ENCODE measurements at regions not wholly inside any gene's neighbourhood (a gene's known extent, or its start where the extent isn't known, plus 50 kb on each side); places are given as distances from the start of the nearest gene placed in this dataset.

- H3K27ac ChIP-seq, result no peak overlapping the region
- H3K4me3 ChIP-seq, result no peak overlapping the region
- DNase-seq (ENCODE audit: low spot score), result no peak
- TF ChIP-seq CTCF (IDR thresholded peaks at IDR 0.05), result no peak
Observed at GRCh38 chr1:101331794-101332193, 95.0 kb downstream of the S1PR1 start.

- Histone ChIP-seq H3K27ac (no peak overlapping the region), H3K4me3 (no peak overlapping the region)
- DNase-seq (ENCODE audit: low spot score), result no peak
- no peak for TF ChIP-seq CTCF (IDR thresholded peaks at IDR 0.05)
Observed at GRCh38 chr1:101332633-101333032, 95.8 kb downstream of the S1PR1 start.

DNA sequence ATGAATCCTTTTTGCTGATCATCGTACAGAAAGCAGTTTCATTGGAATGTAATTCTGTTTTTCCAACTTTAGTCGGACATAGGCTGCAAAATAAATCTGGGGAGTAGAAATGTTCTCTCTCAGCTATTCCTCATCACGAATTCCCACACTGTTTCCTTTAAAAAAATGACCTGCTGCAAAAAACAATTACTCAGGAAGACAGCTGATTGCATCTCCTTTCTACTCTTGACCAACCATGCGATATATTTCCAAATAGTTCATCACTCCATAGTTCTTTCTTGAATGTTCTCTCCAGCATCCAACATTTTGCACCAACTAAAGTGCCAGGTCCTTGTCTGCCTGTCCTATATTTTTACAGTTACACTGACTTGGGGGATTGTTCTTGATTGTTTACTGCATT lies 96.4 kb downstream of the S1PR1 start:
- no peak for TF ChIP-seq CTCF (IDR thresholded peaks at IDR 0.05)
- H3K27ac ChIP-seq, result no peak overlapping the region
- DNase-seq (ENCODE audit: low spot score), result no peak
- no peak overlapping the region for H3K4me3 ChIP-seq

DNA sequence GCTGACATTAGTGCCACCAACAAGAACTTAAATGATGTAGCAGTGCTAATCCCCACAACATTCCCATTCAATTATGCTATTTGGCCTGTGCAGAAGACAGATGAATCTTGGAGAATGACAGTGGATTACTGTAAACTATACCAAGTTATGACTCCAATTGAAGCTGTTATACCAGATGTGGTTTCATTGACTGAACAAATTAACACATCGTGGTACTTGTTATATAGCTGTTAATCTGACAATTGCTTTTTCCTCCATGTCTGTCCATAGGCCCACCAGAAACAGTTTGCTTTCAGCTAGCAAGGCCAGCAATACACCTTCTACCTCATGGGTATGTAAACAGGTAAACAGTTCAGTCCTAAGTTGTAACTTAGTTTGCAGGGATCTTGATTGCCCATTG lies 101.1 kb downstream of the S1PR1 start:
- TF ChIP-seq CTCF (IDR thresholded peaks at IDR 0.05), result no peak
- Histone ChIP-seq H3K27ac (no peak overlapping the region), H3K4me3 (no peak overlapping the region)
- DNase-seq (ENCODE audit: low spot score), result no peak

DNA sequence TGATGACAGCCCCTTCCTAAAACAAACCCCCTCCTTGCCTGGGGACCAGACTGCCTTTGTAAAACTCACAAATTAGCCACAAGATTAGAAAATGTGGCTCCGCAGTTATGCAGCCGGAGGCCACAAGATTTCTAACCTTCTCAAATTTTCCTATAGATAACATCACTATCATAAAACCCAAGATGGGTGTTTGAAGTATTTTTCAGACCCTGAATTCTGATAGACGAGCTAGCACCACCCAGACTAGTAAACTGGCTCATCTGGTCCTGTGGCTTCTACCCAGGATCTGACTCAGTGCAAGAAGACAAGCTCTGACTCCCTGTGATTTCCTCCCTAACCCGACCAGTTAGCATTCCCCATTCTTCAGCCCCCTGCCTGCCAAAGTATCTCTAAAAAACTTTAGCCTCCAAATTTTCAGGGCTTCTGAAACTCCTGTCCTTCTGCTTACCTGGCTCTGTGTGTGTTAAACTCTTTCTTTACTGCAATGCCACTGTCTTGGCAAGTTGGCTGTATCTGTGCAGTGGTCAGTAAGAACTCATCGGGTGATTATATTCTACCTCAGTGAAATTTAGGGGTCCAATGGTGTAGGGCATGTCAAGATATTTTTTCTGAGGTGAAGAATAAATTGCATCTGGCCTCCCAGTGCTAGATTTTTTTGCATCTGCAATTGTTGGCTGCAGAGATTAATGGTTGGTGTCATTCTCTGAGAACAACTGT lies 102.1 kb downstream of the S1PR1 start:
- Histone ChIP-seq H3K4me3 (no peak overlapping the region), H3K27ac (no peak overlapping the region)
- TF ChIP-seq CTCF (IDR thresholded peaks at IDR 0.05), result no peak
- DNase-seq (ENCODE audit: low spot score), result no peak

GRCh38 chr1:101344745-101345144 lies 107.9 kb downstream of the S1PR1 start:
- no peak for TF ChIP-seq CTCF (IDR thresholded peaks at IDR 0.05)
- no peak for DNase-seq (ENCODE audit: low spot score)
- Histone ChIP-seq H3K27ac (no peak overlapping the region), H3K4me3 (no peak overlapping the region)

- no peak for TF ChIP-seq CTCF (IDR thresholded peaks at IDR 0.05)
- H3K27ac ChIP-seq, result no peak overlapping the region
- DNase-seq (ENCODE audit: low spot score), result no peak
- H3K4me3 ChIP-seq, result no peak overlapping the region
Observed at GRCh38 chr1:101346419-101346818, 109.6 kb downstream of the S1PR1 start.
